Heart left ventricle (tissue), 16 donors: ENCODE measurements at regions not wholly inside any gene's neighbourhood (a gene's known extent, or its start where the extent isn't known, plus 50 kb on each side); places are given as distances from the start of the nearest gene placed in this dataset.
"Not testable (repeated sequence)": the region's sequence is repeated elsewhere in the genome, so short reads cannot be mapped to it uniquely, and the experiment has no call there.

Experiments
- ATAC-seq, 4 donors: fragments of 200-7000 bp; cut with Tn5 transposase; one replicate each; pipeline ENCODE4 v1.9.1; 2020 to 2022; ENCODE audit warnings: moderate library complexity in 4 of 4, mild to moderate bottlenecking in 3 of 4, moderate number of reproducible peaks in 1 of 4
- DNase-seq, 5 donors: peaks; one replicate each; pipeline ENCODE4 v3.0.0-alpha.2; 2020
- H3K27ac ChIP-seq, 12 donors: fragments of 200-600 bp; sonication (generic) in 4 of 12; one replicate each; pipeline versions ENCODE4 v1.5.0 to v1.8.0; 2016 to 2022; ENCODE audit warnings: mild to moderate bottlenecking in 2 of 12
- H3K27me3 ChIP-seq, 9 donors: fragments of 200-600 bp; sonication (generic) in 2 of 9; one replicate each; pipeline versions ENCODE4 v1.5.1 to v1.8.0; 2016 to 2022; ENCODE audit warnings: mild to moderate bottlenecking in 3 of 9
- H3K36me3 ChIP-seq, 9 donors: fragments of 200-600 bp; sonication (generic) in 2 of 9; one replicate each; pipeline versions ENCODE4 v1.5.0 to v1.8.0; 2018 to 2022; ENCODE audit warnings: mild to moderate bottlenecking in 2 of 9
- H3K4me1 ChIP-seq, 12 donors: fragments of 200-600 bp; sonication (generic) in 4 of 12; one replicate each; pipeline versions ENCODE4 v1.5.0 to v1.8.0; 2016 to 2022; ENCODE audit warnings: mild to moderate bottlenecking in 3 of 12
- H3K4me3 ChIP-seq, 12 donors: fragments of 200-600 bp; sonication (generic) in 4 of 12; one replicate each; pipeline versions ENCODE4 v1.5.0 to v1.8.0; 2017 to 2022; ENCODE audit warnings: mild to moderate bottlenecking in 9 of 12, moderate library complexity in 4 of 12
- H3K9me3 ChIP-seq, 12 donors: fragments of 200-600 bp; sonication (generic) in 4 of 12; one replicate each; pipeline versions ENCODE4 v1.5.0 to v1.8.0; 2016 to 2022; ENCODE audit warnings: mild to moderate bottlenecking in 1 of 12
- POLR2A ChIP-seq, 2 donors: fragments of 450-650 bp; IDR thresholded peaks; one replicate each; pipeline ENCODE4 v1.6.1; 2017; ENCODE audit warnings: antibody characterized with exemption in 2 of 2, mild to moderate bottlenecking in 2 of 2, moderate library complexity in 2 of 2
- WGBS, 4 donors: extraction: QIAGEN DNeasy Blood & Tissue Kit in 2 of 4; methylation state at CpG; one replicate each; pipeline versions ENCODE4 v1.1.5 to v1.1.7; 2013 to 2018; 5-methylcytosine and 5-hydroxymethylcytosine counted together
- intact Hi-C, 10 donors: fragments of 100-400 bp; cut with DNase I; formaldehyde crosslinking; loops; one replicate each; pipeline versions ENCODE4 v1.11.1 to v1.14.2; 2022
- TF ChIP-seq, protein P1 (sequence below), 12 donors: fragments of 200-600 bp; sonication (generic) in 4 of 12; IDR thresholded peaks; one replicate each; pipeline versions ENCODE4 v1.5.0 to v1.8.0; 2018 to 2022; ENCODE audit warnings: antibody characterized with exemption in 12 of 12, mild to moderate bottlenecking in 5 of 12
- donor health status: ischemic (EF 13 %, LVEDD 7.1; RV severe dilation, severe dysfunction).
- donor health status: healthy with polysubstance abuse.
- donor health status: DM: no; HTN: yes; CAD: no.
- donor health status: DM: no; HTN: no; CAD: no.
- donor health status: ischemic (EF 25% LVEDD 6.9; RV normal size, moderate dysfunction).
- donor health status: ischemic (EF 25% LVEDD 5.7; RV mildly dilated, moderate dysfunction).
- donor health status: healthy.
- donor health status: DM: yes; HTN: yes; CAD: no.
- donor health status: ischemic (EF 35%, LVEDD 5.7; RV mildly dilated, moderate dysfunction).
- donor health status: nonischemic (EF 11% LVEDD 7.7; RV severe dilation, severe dysfunction).
- donor health status: DM: yes; HTN: yes; CAD: no.
- donor health status: PGD.
- donor health status: ischemic (EF 29% LVEDD 5.4; RV normal size, mild dysfunction).
- donor health status: nonischemic (EF 23%, LVEDD 6.1; RV moderate dilation, normal function).

DNA sequence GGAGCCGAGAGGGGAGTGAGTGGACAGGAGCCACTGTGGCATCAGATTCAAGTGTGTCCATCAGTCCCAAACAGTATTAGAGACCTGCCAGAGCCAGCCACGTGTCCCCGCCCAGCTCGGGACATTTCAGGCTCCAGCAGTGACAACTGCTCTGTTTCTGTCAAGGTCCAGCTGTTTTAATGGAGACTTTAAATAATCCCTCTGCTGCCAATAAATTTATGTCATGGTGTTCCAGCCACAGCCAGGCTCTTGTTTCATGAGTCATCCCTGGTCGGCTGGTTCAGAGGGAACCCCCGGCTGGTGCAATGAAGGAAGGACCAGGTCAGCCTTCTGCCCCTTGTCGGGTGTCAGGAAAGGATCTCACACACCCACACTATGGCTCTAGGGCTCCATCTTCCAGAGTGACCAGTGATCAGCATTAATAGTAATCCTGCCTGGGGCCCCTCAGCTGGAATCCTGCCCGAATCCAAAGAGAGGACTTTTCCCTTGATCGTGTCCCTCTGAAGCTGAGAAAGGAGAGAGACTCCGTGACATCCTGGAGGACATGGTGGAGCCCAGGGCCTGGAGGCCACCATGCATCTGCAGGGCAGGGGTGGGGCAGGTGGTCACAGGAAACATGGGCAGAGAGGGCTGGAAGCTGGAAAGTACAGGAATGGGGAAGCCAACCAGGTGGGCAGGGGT, 197.3 kb downstream of the MATN1 start:
- intact Hi-C loops = loop anchor here in 2 of 10 donors (5.0 to 10.0 kb wide), 2 partner anchors 119 to 179 kb away; no protein-coding TSS in a partner anchor
- 19 to 32% (median 27%) methylated on average over 6 to 10 of the region's 10 CpGs for WGBS, 4 donors
- peaks cover 0 to 12% (median 0%) of the 10 kb centered on the region in 9 donors for H3K27me3 ChIP-seq
- no peak overlapping the region for H3K4me3 ChIP-seq
- DNase-seq (peak in 4 of 5 donors; percentile 28 to 83 (median 42)), ATAC-seq (peak in 3 of 4 donors; percentile 5 to 30 (median 25))
- peaks cover 0 to 62% (median 26%) of the 10 kb centered on the region in 12 donors for H3K4me1 ChIP-seq
- no peaks in the 10 kb centered on the region for H3K9me3 ChIP-seq
- no peaks in the 10 kb centered on the region for H3K36me3 ChIP-seq
- peak overlapping the region; percentile 51 to 98 (median 83) for H3K27ac ChIP-seq
- TF ChIP-seq POLR2A (IDR thresholded peaks at IDR 0.05) = no peak
- TF ChIP-seq, protein P1, sequence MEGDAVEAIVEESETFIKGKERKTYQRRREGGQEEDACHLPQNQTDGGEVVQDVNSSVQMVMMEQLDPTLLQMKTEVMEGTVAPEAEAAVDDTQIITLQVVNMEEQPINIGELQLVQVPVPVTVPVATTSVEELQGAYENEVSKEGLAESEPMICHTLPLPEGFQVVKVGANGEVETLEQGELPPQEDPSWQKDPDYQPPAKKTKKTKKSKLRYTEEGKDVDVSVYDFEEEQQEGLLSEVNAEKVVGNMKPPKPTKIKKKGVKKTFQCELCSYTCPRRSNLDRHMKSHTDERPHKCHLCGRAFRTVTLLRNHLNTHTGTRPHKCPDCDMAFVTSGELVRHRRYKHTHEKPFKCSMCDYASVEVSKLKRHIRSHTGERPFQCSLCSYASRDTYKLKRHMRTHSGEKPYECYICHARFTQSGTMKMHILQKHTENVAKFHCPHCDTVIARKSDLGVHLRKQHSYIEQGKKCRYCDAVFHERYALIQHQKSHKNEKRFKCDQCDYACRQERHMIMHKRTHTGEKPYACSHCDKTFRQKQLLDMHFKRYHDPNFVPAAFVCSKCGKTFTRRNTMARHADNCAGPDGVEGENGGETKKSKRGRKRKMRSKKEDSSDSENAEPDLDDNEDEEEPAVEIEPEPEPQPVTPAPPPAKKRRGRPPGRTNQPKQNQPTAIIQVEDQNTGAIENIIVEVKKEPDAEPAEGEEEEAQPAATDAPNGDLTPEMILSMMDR (IDR thresholded peaks at IDR 0.05) = no peak

GRCh38 chr1:30525631-30525970, 197.8 kb downstream of the MATN1 start:
- Histone ChIP-seq H3K4me1 (peaks cover 0 to 62% (median 26%) of the 10 kb centered on the region in 12 donors), H3K27ac (peak overlapping the region in 11 of 12 donors; percentile 68 to 98 (median 86)), H3K9me3 (no peaks in the 10 kb centered on the region), H3K36me3 (no peaks in the 10 kb centered on the region), H3K4me3 (no peak overlapping the region), H3K27me3 (peaks cover 0 to 12% (median 0%) of the 10 kb centered on the region in 9 donors)
- ATAC-seq (no peak), DNase-seq (no peak)
- 80 to 91% (median 84%) methylated on average over 4 of the region's 4 CpGs for WGBS, 4 donors
- intact Hi-C loops = loop anchor here in 2 of 10 donors (5.0 to 10.0 kb wide), 2 partner anchors 118 to 179 kb away; no protein-coding TSS in a partner anchor
- no peak for TF ChIP-seq POLR2A (IDR thresholded peaks at IDR 0.05)
- TF ChIP-seq, protein P1 (IDR thresholded peaks at IDR 0.05) = no peak

DNA sequence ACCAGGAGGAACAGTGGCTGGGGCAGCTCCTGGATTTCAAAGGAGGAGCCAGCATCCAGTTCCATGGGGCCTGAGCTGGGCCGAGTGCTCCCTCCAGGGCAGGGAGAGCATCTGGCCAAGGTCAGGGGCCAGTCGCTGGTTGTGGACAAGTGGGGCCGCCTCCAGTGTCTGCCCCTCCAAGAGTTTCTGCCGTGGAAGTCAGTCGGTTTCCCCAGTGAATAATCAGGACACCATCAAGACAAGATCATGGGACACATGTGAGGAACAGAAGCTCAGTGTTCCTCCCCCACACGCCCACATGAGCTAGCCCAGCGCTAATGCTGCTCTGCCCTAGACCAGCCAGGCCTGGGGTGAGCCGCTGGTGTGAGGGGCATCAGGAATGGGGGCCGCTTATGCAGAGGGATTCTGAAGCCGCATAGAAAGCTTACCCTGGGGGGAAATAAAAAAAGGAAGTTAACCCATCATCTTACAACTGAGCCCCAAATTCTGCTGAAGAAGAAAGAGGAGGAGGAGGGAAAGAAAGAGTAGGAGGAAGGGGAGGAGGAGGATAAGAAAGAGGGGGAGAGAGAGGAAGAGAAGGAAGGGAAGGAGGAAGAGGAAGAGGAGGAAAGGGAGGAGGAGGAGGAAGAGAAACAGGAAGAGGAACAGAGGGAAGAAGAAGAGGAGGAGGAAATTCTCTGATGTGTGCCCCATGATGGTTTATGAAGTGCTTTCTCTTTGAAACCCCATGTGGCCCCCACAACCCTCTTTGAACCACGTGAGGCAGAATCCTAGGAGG, 198.4 kb downstream of the MATN1 start:
- no peak for ATAC-seq
- intact Hi-C loops = loop anchor here in 3 of 10 donors (5.0 to 10.0 kb wide), 4 partner anchors 118 to 182 kb away; no protein-coding TSS in a partner anchor
- H3K9me3 ChIP-seq = no peaks in the 10 kb centered on the region
- no peaks in the 10 kb centered on the region for H3K36me3 ChIP-seq
- peak in 1 of 5 donors; percentile 12 for DNase-seq
- no peak overlapping the region for H3K4me3 ChIP-seq
- peaks cover 0 to 62% (median 26%) of the 10 kb centered on the region in 12 donors for H3K4me1 ChIP-seq
- 46 to 71% (median 60%) methylated on average over 11 of the region's 11 CpGs for WGBS, 4 donors
- H3K27me3 ChIP-seq = peaks cover 0 to 12% (median 0%) of the 10 kb centered on the region in 9 donors
- peak overlapping the region in 11 of 12 donors; percentile 68 to 98 (median 86) for H3K27ac ChIP-seq
- no peak for TF ChIP-seq POLR2A (IDR thresholded peaks at IDR 0.05)
- TF ChIP-seq, protein P1 (IDR thresholded peaks at IDR 0.05) = no peak

DNA sequence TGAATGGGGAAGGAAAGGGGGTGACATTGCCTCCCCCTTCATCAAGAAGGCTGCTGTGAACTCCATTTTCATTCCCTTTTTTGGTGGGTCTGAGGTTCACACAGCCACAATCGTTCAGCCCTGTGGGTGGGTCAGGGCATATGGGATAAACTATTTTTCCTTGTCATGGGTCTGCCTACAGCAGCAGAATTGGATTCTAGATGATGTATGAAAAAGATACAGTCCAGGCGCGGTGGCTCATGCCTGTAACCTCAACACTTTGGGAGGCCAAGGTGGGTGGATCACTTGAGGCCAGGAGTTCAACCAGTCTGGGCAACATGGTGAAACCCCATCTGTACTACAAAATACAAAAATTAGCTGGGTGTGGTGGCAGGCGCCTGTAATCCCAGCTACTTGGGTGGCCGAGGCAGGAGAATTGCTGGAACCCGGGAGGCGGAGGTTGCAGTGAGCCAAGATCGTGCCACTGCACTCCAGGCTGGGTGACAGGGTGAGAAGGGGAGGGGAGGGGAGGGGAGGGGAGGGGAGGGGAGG, 199.3 kb downstream of the MATN1 start:
- Histone ChIP-seq H3K4me1 (peaks cover 0 to 62% (median 26%) of the 10 kb centered on the region in 12 donors), H3K27me3 (peaks cover 0 to 12% (median 0%) of the 10 kb centered on the region in 9 donors), H3K27ac (peak overlapping the region in 10 of 12 donors; percentile 8 to 95 (median 78))
- DNase-seq, ATAC-seq, H3K9me3 ChIP-seq, H3K36me3 ChIP-seq, H3K4me3 ChIP-seq: not testable (repeated sequence)
- intact Hi-C loops = loop anchor here in 3 of 10 donors (5.0 to 10.0 kb wide), 3 partner anchors 158 to 183 kb away; no protein-coding TSS in a partner anchor
- WGBS, 4 donors = 61 to 71% (median 70%) methylated on average over 8 of the region's 8 CpGs
